HG02763 (cell line): ENCODE measurements at regions not wholly inside any gene's neighbourhood (a gene's known extent, or its start where the extent isn't known, plus 50 kb on each side); places are given as distances from the start of the nearest gene placed in this dataset.

Experiments
- ATAC-seq: cut with Tn5 transposase; IDR thresholded peaks from one replicate; pipeline ENCODE4 v1.9.1; 2021; ENCODE audit warnings: mild to moderate bottlenecking, moderate library complexity; ENCODE audit not compliant: unreplicated experiment

GRCh38 chr6:151699719-151700118 is 107.8 kb upstream of the ESR1 start:
- ATAC-seq, result no peak

GRCh38 chr6:151701911-151702562 is 105.4 kb upstream of the ESR1 start:
- ATAC-seq, result peak; percentile 77

GRCh38 chr6:151702851-151703658 is 104.4 kb upstream of the ESR1 start:
- ATAC-seq, result peak; percentile 46

- no peak for ATAC-seq
Measured at GRCh38 chr6:151704383-151704782, 103.1 kb upstream of the ESR1 start.

GRCh38 chr6:151705993-151706733 is 101.3 kb upstream of the ESR1 start:
- no peak for ATAC-seq

GRCh38 chr6:151709329-151709728 is 98.2 kb upstream of the ESR1 start:
- no peak for ATAC-seq

GRCh38 chr6:151716526-151716932 is 91.0 kb upstream of the ESR1 start:
- no peak for ATAC-seq

GRCh38 chr6:151719070-151719469 is 88.4 kb upstream of the ESR1 start:
- no peak for ATAC-seq

GRCh38 chr6:151721146-151721545 is 86.3 kb upstream of the ESR1 start:
- ATAC-seq, result no peak

GRCh38 chr6:151721671-151722070 is 85.8 kb upstream of the ESR1 start:
- ATAC-seq, result no peak

- ATAC-seq, result peak; percentile 43
Measured at GRCh38 chr6:151722342-151722741, 85.1 kb upstream of the ESR1 start.

- ATAC-seq, result peak; percentile 85
Measured at GRCh38 chr6:151723152-151723551, 84.3 kb upstream of the ESR1 start.

GRCh38 chr6:151729829-151730495 is 77.5 kb upstream of the ESR1 start:
- no peak for ATAC-seq

GRCh38 chr6:151730496-151730870 is 77.0 kb upstream of the ESR1 start:
- no peak for ATAC-seq

- ATAC-seq, result no peak
Measured at GRCh38 chr6:151731313-151731712, 76.2 kb upstream of the ESR1 start.

GRCh38 chr6:151733680-151734320 is 73.7 kb upstream of the ESR1 start:
- no peak for ATAC-seq

GRCh38 chr6:151738267-151738666 is 69.2 kb upstream of the ESR1 start:
- no peak for ATAC-seq

GRCh38 chr6:151738960-151739359 is 68.5 kb upstream of the ESR1 start:
- no peak for ATAC-seq

GRCh38 chr6:151740820-151741219 is 66.7 kb upstream of the ESR1 start:
- no peak for ATAC-seq

GRCh38 chr6:151747896-151748295 is 59.6 kb upstream of the ESR1 start:
- ATAC-seq, result no peak

- no peak for ATAC-seq
Measured at GRCh38 chr6:151749341-151749740, 58.1 kb upstream of the ESR1 start.
